Common myeloid progenitor, CD34-positive (primary cell): ENCODE measurements at regions not wholly inside any gene's neighbourhood (a gene's known extent, or its start where the extent isn't known, plus 50 kb on each side); places are given as distances from the start of the nearest gene placed in this dataset.

Experiments used
- CTCF ChIA-PET: fragments of 350-600 bp; sonication (Branson Sonifier 250); formaldehyde crosslinking; loops from one replicate; lab custom pipeline; 2021; ENCODE audit warnings: antibody characterized with exemption; lab: Charles Lee
- POLR2A ChIA-PET: fragments of 350-600 bp; sonication (Branson Sonifier 250); formaldehyde crosslinking; loops from one replicate; lab custom pipeline; 2021; ENCODE audit warnings: antibody characterized with exemption; lab: Charles Lee
- DNase-seq, 3 donors: peaks; one replicate each; pipeline versions ENCODE4 v3.0.0 to v3.0.0-alpha.2; 2013
- H3K27ac ChIP-seq, 2 experiments: 1 replicate in 1 of 2; 2 replicates in 1 of 2; pipeline ENCODE4 v1.7.0; 2013; ENCODE audit warnings: inconsistent platforms in 2 of 2, low read length in 2 of 2, mild to moderate bottlenecking in 2 of 2, low read depth in 1 of 2, moderate library complexity in 1 of 2; ENCODE audit not compliant: severe bottlenecking in 2 of 2, insufficient read depth in 1 of 2, poor library complexity in 1 of 2
- H3K27me3 ChIP-seq, 5 experiments: replicated peaks in 2 of 5; 1 replicate in 3 of 5; 2 replicates in 2 of 5; pipeline versions ENCODE4 v1.6.1 to v1.7.0; 2013; ENCODE audit warnings: low read length in 4 of 5, mild to moderate bottlenecking in 2 of 5, moderate library complexity in 2 of 5, inconsistent platforms in 1 of 5; ENCODE audit not compliant: insufficient read depth in 5 of 5, control insufficient read depth in 4 of 5
- H3K36me3 ChIP-seq, 4 experiments: 1 replicate in 2 of 4; 2 replicates in 2 of 4; pipeline versions ENCODE4 v1.6.1 to v1.7.0; 2013; ENCODE audit warnings: low read length in 3 of 4, control low read depth in 1 of 4, mild to moderate bottlenecking in 1 of 4; ENCODE audit not compliant: control insufficient read depth in 4 of 4, insufficient read depth in 4 of 4
- H3K4me1 ChIP-seq, 4 experiments: 1 replicate in 3 of 4; 2 replicates in 1 of 4; pipeline versions ENCODE4 v1.6.1 to v1.7.1; 2013; ENCODE audit warnings: low read length in 3 of 4, mild to moderate bottlenecking in 3 of 4, control low read depth in 1 of 4, inconsistent platforms in 1 of 4, moderate library complexity in 1 of 4; ENCODE audit not compliant: control insufficient read depth in 4 of 4, insufficient read depth in 4 of 4; ENCODE audit errors: control extremely low read depth in 1 of 4
- H3K4me3 ChIP-seq, 7 experiments: 1 replicate in 4 of 7; 2 replicates in 3 of 7; pipeline versions ENCODE4 v1.5.1 to v1.7.0; 2013; ENCODE audit warnings: mild to moderate bottlenecking in 7 of 7, low read length in 6 of 7, moderate library complexity in 6 of 7, inconsistent platforms in 2 of 7, low read depth in 2 of 7, control low read depth in 1 of 7; ENCODE audit not compliant: insufficient read depth in 4 of 7, control insufficient read depth in 1 of 7; ENCODE audit errors: extremely low read depth in 1 of 7
- H3K9me3 ChIP-seq, 5 experiments: 1 replicate in 4 of 5; 2 replicates in 1 of 5; pipeline versions ENCODE4 v1.6.1 to v1.7.1; 2013; ENCODE audit warnings: low read length in 4 of 5, mild to moderate bottlenecking in 2 of 5, inconsistent platforms in 1 of 5, low read depth in 1 of 5, moderate library complexity in 1 of 5; ENCODE audit not compliant: control insufficient read depth in 4 of 5, insufficient read depth in 2 of 5; ENCODE audit errors: control extremely low read depth in 1 of 5
- WGBS: methylation state at CpG from one replicate; pipeline ENCODE4 v1.1.5; 2013; ENCODE audit not compliant: insufficient coverage; 5-methylcytosine and 5-hydroxymethylcytosine counted together

DNA sequence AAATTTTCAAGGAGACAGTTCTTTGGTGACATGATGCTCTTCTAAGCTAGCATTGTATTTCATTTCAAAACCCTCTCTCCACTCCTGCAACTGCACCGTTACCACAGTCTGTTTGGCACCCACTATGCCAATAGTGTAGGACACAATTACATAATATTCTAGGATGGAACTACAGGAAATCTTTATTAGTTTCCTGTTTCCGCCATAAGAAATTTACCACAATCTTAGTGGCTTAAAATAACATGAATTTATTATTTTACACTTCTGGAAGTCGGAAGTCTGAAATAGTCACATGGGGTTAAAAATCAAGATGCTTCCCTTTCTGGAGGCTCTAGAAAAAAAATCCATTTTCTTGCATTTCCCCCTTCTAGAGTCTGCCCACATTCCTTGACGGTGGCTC lies 733.1 kb downstream of the HDGFL1 start:
- no peak overlapping the region for H3K4me3 ChIP-seq
- H3K9me3 ChIP-seq: peaks cover 0 to 9% (median 2%) of the 10 kb centered on the region in 5 experiments
- POLR2A ChIA-PET: no interaction called here
- WGBS: 0% methylated on average over 1 of the region's 4 CpGs
- H3K36me3 ChIP-seq: no peaks in the 10 kb centered on the region
- peak in 2 of 3 donors; percentile 37 to 38 for DNase-seq
- peaks cover 0 to 8% (median 1%) of the 10 kb centered on the region in 4 experiments for H3K4me1 ChIP-seq
- CTCF ChIA-PET: no interaction called here
- no peaks in the 10 kb centered on the region for H3K27me3 ChIP-seq
- no peak overlapping the region for H3K27ac ChIP-seq

DNA sequence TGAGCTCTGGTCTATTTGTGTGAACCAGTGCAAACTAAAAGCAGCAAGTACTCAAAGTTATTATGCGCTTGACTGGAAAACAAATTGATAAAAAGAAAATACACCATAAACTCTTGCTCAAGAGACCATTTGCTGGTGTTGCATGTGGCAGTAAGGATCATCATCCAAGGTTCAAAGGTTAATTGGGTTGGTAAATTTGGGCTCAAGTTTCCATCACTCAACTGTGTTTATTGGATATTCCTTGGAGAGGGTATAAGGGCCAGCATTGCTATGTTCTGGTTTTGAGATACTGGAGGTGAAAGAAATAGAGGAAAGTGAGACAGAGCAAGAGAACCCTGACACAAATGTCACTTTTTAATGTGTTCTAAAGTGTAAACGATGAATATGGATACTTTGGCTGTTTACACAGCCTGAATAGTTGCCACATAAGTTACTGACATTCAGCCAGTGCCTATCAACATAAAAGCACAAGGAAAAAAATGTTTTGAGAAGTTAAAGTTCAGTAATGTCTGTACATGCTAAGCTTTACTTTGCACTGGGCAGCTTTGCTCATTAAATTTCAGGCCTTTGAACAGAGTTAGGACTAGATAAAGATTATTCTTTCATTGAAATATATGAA lies 736.1 kb downstream of the HDGFL1 start:
- CTCF ChIA-PET: no interaction called here
- POLR2A ChIA-PET: no interaction called here
- 100% methylated on average over 1 of the region's 2 CpGs for WGBS

DNA sequence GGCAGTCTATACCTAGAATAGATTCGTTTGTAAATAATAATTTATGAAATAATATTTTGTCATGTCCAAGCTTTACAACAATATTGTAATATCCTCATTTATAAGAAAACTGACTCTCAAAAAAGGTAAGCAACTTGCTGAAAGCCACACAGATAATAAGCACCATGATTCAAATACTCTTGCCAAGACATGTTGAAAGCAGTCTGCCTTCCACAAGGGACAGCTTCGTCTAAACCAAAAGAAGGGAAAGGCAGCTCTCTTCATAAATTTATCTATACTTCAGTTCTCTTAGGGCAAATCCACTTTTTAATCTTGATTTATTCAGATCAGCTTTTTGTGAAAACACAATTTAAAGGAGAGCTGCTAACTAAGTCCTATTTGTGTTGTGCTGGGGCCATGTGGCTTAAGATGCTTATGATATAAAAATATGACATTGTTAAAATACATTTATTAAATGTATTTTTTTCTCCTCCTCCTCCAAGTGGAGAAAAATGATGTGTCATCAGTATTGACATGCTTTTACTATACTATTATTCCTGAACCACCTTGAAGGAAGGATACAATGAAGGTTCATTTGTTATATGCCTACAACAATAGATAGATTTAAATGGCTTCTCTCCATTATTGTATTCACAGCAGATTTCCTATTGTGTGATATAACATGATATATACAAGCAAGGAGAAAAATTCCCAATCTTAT lies 737.0 kb downstream of the HDGFL1 start:
- Histone ChIP-seq H3K9me3 (peaks cover 0 to 2% (median 0%) of the 10 kb centered on the region in 5 experiments), H3K27me3 (no peaks in the 10 kb centered on the region), H3K27ac (no peak overlapping the region), H3K4me1 (peaks cover 0 to 8% (median 1%) of the 10 kb centered on the region in 4 experiments), H3K36me3 (no peaks in the 10 kb centered on the region), H3K4me3 (no peak overlapping the region)
- DNase-seq: no peak
- WGBS: 100% methylated on average over 1 of the region's 2 CpGs
- POLR2A ChIA-PET: no interaction called here
- CTCF ChIA-PET: no interaction called here

More for the DNA sequence above, 736.1 kb downstream of the HDGFL1 start:
- Histone ChIP-seq H3K27ac (no peak overlapping the region), H3K36me3 (no peaks in the 10 kb centered on the region), H3K27me3 (no peaks in the 10 kb centered on the region), H3K9me3 (peaks cover 0 to 4% (median 1%) of the 10 kb centered on the region in 5 experiments), H3K4me1 (peaks cover 0 to 8% (median 1%) of the 10 kb centered on the region in 4 experiments), H3K4me3 (no peak overlapping the region)
- no peak for DNase-seq

DNA sequence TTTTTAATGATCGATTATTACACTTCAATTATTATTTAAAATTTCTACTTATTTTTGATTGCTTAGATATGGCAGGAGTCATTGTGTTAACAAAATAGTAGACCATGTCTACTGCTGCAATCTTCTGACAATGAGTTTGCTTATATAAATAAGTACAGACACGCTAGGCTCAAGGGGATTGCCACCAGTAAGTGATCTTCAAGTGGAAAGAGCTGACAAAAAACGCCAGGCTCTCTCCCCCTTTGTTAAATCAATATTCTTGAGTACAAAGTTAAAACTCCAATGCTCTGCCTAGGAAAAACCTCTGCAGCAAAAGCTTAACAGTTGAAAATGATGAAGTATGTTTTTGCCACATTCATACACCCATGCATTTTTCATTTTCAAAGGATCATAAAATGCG lies 738.1 kb downstream of the HDGFL1 start:
- no peaks in the 10 kb centered on the region for H3K36me3 ChIP-seq
- no peak overlapping the region for H3K4me3 ChIP-seq
- WGBS: no CpG with 5 or more reads among the region's 4 CpGs
- H3K27me3 ChIP-seq: no peaks in the 10 kb centered on the region
- peaks cover 0 to 5% (median 1%) of the 10 kb centered on the region in 4 experiments for H3K4me1 ChIP-seq
- no peak for DNase-seq
- peaks cover 0 to 2% (median 0%) of the 10 kb centered on the region in 5 experiments for H3K9me3 ChIP-seq
- POLR2A ChIA-PET: no interaction called here
- H3K27ac ChIP-seq: no peak overlapping the region
- CTCF ChIA-PET: no interaction called here

DNA sequence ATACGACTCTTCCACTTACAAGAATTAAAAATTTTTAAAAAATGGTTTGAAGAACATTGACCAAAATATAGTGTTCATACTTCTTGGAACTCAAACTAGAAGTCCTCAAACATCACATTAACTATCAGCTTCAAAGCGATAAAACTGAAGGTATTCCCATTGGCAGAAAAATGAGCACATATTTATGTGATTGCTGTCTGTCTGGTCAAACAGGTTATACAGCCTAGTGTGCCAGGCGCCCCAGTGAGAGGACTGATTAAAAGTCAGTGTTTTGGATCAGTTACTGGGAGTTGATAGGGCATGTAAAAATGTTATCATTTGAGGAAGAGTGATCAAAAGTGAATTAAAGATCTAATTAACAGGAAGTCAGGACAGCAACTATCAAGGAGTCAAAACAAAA lies 738.8 kb downstream of the HDGFL1 start:
- DNase-seq: no peak
- no peaks in the 10 kb centered on the region for H3K36me3 ChIP-seq
- H3K9me3 ChIP-seq: peaks cover 0 to 2% (median 0%) of the 10 kb centered on the region in 5 experiments
- POLR2A ChIA-PET: no interaction called here
- H3K27me3 ChIP-seq: no peaks in the 10 kb centered on the region
- no peaks in the 10 kb centered on the region for H3K4me1 ChIP-seq
- CTCF ChIA-PET: no interaction called here
- no peak overlapping the region for H3K4me3 ChIP-seq
- 100% methylated on average over 1 of the region's 3 CpGs for WGBS
- no peak overlapping the region for H3K27ac ChIP-seq

DNA sequence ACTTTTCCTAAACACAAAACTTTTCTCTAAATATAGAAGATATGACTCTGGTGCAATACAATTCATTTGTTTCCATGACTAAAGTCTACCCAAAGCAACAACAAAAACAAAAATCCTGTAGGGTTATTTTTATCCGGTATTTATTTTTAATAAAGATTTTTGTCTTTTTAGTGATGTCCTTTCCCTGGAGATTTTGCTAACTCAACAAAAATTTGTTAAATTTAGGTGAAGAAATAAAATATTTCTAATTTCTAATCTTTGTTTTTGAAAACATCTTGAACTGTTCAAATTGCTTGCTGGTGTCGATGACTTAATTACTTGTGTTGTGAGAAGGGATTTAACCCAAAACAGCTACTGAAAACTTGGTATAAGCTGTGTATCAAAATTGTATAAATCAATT lies 741.8 kb downstream of the HDGFL1 start:
- no peaks in the 10 kb centered on the region for H3K27me3 ChIP-seq
- WGBS: no CpG with 5 or more reads among the region's 2 CpGs
- H3K9me3 ChIP-seq: peaks cover 0 to 2% (median 0%) of the 10 kb centered on the region in 5 experiments
- H3K27ac ChIP-seq: no peak overlapping the region
- ChIA-PET POLR2A (no interaction called here), CTCF (no interaction called here)
- H3K36me3 ChIP-seq: no peaks in the 10 kb centered on the region
- H3K4me1 ChIP-seq: peaks cover 0 to 2% (median 0%) of the 10 kb centered on the region in 4 experiments
- DNase-seq: no peak
- no peak overlapping the region for H3K4me3 ChIP-seq

DNA sequence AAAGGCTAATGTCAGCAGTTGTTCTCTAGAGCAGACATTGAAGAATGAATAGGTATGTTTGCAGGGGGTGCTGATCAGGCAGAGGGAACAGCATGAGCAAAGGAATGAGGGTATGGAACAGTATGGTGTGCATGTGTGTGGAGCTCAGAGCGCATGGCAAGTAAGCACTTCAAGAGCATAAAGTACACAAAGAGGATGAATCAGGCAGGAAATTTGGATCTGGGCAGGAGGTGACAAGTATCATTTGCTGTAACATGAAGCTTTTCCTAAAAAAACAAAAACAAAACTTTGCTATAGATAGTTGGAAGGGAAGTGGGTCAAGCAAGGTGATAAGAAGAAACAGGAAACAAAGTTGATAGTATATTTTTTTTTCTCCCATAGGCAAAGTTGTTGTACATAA lies 746.8 kb downstream of the HDGFL1 start:
- Histone ChIP-seq H3K36me3 (no peaks in the 10 kb centered on the region), H3K9me3 (peaks cover 0 to 2% (median 0%) of the 10 kb centered on the region in 5 experiments), H3K4me1 (peaks cover 0 to 2% (median 0%) of the 10 kb centered on the region in 4 experiments), H3K27ac (no peak overlapping the region), H3K4me3 (no peak overlapping the region), H3K27me3 (no peaks in the 10 kb centered on the region)
- ChIA-PET CTCF (no interaction called here), POLR2A (no interaction called here)
- WGBS: 89% methylated on average over 1 of the region's 1 CpG
- no peak for DNase-seq
